Loucy (cell line): ENCODE measurements at regions not wholly inside any gene's neighbourhood (a gene's known extent, or its start where the extent isn't known, plus 50 kb on each side); places are given as distances from the start of the nearest gene placed in this dataset.

Experiments used
- CTCF ChIP-seq: fragments of 200-600 bp; sonication (generic); conservative IDR thresholded peaks from 2 replicates; pipeline ENCODE4 v1.5.1; 2014; ENCODE audit warnings: mild to moderate bottlenecking, antibody characterized with exemption, low read length
- EZH2phosphoT487 ChIP-seq: fragments of 200-600 bp; IDR thresholded peaks from 2 replicates; pipeline ENCODE4 v1.6.1; 2018; ENCODE audit warnings: antibody characterized with exemption, mild to moderate bottlenecking, moderate library complexity, borderline replicate concordance

- TF ChIP-seq CTCF (no peak), EZH2phosphoT487 (no peak)
Observed at GRCh38 chr6:156268849-156269248, 508.3 kb upstream of the ARID1B start.
